Activated naive CD4-positive, alpha-beta T cell treated with anti-CD3 and anti-CD28 coated beads, Interleukin-2, amount 50 U/mL, for 24 hours (primary cell): ENCODE measurements at regions not wholly inside any gene's neighbourhood (a gene's known extent, or its start where the extent isn't known, plus 50 kb on each side); places are given as distances from the start of the nearest gene placed in this dataset.
"Not testable (repeated sequence)": the region's sequence is repeated elsewhere in the genome, so short reads cannot be mapped to it uniquely, and the experiment has no call there.

Experiments used
- H3K27ac Mint-ChIP-seq: one replicate; pipeline ENCODE4 v1.8.0; 2021; ENCODE audit warnings: mild to moderate bottlenecking, mixed read lengths
- H3K27me3 Mint-ChIP-seq: one replicate; pipeline ENCODE4 v1.8.0; 2021; ENCODE audit warnings: mixed read lengths
- H3K36me3 Mint-ChIP-seq: one replicate; pipeline ENCODE4 v1.8.0; 2021; ENCODE audit warnings: mixed read lengths
- H3K4me1 Mint-ChIP-seq: one replicate; pipeline ENCODE4 v1.8.0; 2021; ENCODE audit warnings: mixed read lengths
- H3K4me3 Mint-ChIP-seq: one replicate; pipeline ENCODE4 v1.8.0; 2021; ENCODE audit warnings: mild to moderate bottlenecking, mixed read lengths
- H3K9me3 Mint-ChIP-seq: one replicate; pipeline ENCODE4 v1.8.0; 2021; ENCODE audit warnings: mixed read lengths

DNA sequence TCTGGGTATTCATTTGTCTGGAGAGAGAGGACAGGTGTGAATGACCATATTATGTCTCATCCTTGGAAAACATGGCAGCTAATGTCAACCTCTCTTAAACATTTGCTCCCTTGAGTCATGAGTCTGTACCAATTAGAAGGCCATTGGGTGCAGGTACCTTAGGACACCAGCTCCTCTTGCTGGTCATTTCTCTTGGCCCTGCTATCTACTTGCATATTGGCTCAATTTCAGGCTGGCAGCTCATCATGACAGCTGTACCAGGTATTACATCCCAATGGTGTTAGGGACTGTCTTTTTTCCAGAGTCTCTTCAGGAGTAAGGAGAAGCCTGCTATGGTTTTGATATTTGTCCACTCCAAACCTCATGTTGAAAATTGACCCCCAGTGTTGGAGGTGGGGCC is 92.2 kb upstream of the ANKRD28 start:
- Mint-ChIP-seq H3K27me3 (peaks cover 2% of the 10 kb centered on the region), H3K4me1 (no peaks in the 10 kb centered on the region), H3K4me3 (no peak overlapping the region), H3K27ac (no peak overlapping the region), H3K36me3 (peaks cover 1% of the 10 kb centered on the region), H3K9me3 (peaks cover 11% of the 10 kb centered on the region)

- Mint-ChIP-seq H3K27ac (no peak overlapping the region), H3K4me3 (no peak overlapping the region), H3K36me3 (no peaks in the 10 kb centered on the region), H3K27me3 (peaks cover 1% of the 10 kb centered on the region), H3K9me3 (no peaks in the 10 kb centered on the region), H3K4me1 (no peaks in the 10 kb centered on the region)
Observed at GRCh38 chr3:15892311-15893227, 94.8 kb upstream of the ANKRD28 start.

GRCh38 chr3:15894382-15894781 is 96.6 kb upstream of the ANKRD28 start:
- no peaks in the 10 kb centered on the region for H3K9me3 Mint-ChIP-seq
- H3K4me1 Mint-ChIP-seq: no peaks in the 10 kb centered on the region
- H3K4me3 Mint-ChIP-seq: no peak overlapping the region
- H3K36me3 Mint-ChIP-seq: no peaks in the 10 kb centered on the region
- H3K27ac Mint-ChIP-seq: no peak overlapping the region
- peaks cover 1% of the 10 kb centered on the region for H3K27me3 Mint-ChIP-seq

DNA sequence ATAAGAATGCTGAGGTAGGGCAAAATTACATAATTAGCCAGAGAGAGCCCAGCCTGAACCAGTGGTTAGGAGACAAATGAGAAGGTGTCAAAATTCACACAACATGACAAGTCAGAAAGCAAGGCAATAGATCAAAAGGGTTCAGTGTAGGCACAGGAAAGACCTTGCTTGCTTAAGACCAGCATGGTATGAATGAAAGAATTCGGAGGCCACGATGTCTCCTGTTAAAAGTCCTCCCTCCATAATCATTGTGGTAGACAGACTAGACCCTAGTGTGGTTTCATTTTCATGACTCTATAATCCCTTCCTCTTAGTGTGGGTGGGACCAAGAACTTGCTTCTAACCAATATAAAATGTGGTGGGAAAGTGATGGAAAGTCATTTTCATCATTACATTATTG is 98.7 kb upstream of the ANKRD28 start:
- H3K4me1 Mint-ChIP-seq: no peaks in the 10 kb centered on the region
- H3K36me3 Mint-ChIP-seq: no peaks in the 10 kb centered on the region
- no peak overlapping the region for H3K4me3 Mint-ChIP-seq
- H3K27me3 Mint-ChIP-seq: no peaks in the 10 kb centered on the region
- H3K9me3 Mint-ChIP-seq: no peaks in the 10 kb centered on the region
- H3K27ac Mint-ChIP-seq: no peak overlapping the region

- no peaks in the 10 kb centered on the region for H3K4me1 Mint-ChIP-seq
Observed at GRCh38 chr3:15899388-15899787, 101.6 kb upstream of the ANKRD28 start.

DNA sequence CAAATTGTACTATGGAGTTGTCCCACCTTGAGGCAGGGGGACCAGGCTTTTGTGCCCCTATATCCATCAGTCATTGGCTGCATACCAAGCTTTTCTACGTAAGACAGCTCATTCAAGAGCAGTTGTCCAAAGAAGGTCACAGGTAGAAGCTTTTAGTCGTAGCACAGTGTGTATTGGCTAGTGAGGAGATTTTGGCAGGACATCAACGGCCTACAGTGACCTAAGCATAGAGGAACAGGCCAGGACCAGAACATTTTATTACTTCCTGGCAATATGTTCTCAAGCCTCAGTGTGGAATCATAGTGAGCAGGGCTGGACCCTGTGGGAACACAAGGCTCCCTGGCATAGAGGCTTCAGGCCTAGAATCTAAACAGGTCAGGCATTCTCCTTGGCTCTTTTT is 105.4 kb upstream of the ANKRD28 start:
- H3K27me3 Mint-ChIP-seq: no peaks in the 10 kb centered on the region
- no peaks in the 10 kb centered on the region for H3K9me3 Mint-ChIP-seq
- no peaks in the 10 kb centered on the region for H3K4me1 Mint-ChIP-seq
- H3K36me3 Mint-ChIP-seq: no peaks in the 10 kb centered on the region
- no peak overlapping the region for H3K4me3 Mint-ChIP-seq
- H3K27ac Mint-ChIP-seq: no peak overlapping the region

More at GRCh38 chr3:15899388-15899787, 101.6 kb upstream of the ANKRD28 start:
- Mint-ChIP-seq H3K27me3 (no peaks in the 10 kb centered on the region), H3K27ac (no peak overlapping the region), H3K9me3 (no peaks in the 10 kb centered on the region), H3K36me3 (no peaks in the 10 kb centered on the region), H3K4me3 (no peak overlapping the region)

GRCh38 chr3:15903759-15904720 is 106.3 kb upstream of the ANKRD28 start:
- H3K27ac Mint-ChIP-seq: no peak overlapping the region
- no peaks in the 10 kb centered on the region for H3K36me3 Mint-ChIP-seq
- H3K27me3 Mint-ChIP-seq: no peaks in the 10 kb centered on the region
- no peak overlapping the region for H3K4me3 Mint-ChIP-seq
- no peaks in the 10 kb centered on the region for H3K9me3 Mint-ChIP-seq
- H3K4me1 Mint-ChIP-seq: no peaks in the 10 kb centered on the region

GRCh38 chr3:15905041-15905440 is 107.3 kb upstream of the ANKRD28 start:
- Mint-ChIP-seq H3K9me3 (no peaks in the 10 kb centered on the region), H3K27me3 (no peaks in the 10 kb centered on the region), H3K27ac (no peak overlapping the region), H3K4me1 (no peaks in the 10 kb centered on the region), H3K36me3 (peaks cover 1% of the 10 kb centered on the region), H3K4me3 (no peak overlapping the region)

DNA sequence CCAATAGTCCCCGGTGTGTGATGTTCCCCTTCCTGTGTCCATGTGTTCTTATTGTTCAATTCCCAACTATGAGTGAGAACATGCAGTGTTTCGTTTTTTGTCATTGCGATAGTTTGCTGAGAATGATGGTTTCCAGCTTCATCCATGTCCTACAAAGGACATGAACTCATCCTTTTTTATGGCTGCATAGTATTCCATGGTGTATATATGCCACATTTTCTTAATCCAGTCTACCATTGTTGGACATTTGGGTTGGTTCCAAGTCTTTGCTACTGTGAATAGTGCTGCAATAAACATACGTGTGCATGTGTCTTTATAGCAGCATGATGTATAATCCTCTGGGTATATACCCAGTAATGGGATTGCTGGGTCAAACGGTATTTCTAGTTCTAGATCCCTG is 109.6 kb upstream of the ANKRD28 start:
- H3K4me1 Mint-ChIP-seq, H3K27me3 Mint-ChIP-seq, H3K9me3 Mint-ChIP-seq, H3K4me3 Mint-ChIP-seq, H3K36me3 Mint-ChIP-seq, H3K27ac Mint-ChIP-seq: not testable (repeated sequence)

GRCh38 chr3:15918988-15919387 is 121.2 kb upstream of the ANKRD28 start:
- Mint-ChIP-seq H3K27ac (no peak overlapping the region), H3K36me3 (no peaks in the 10 kb centered on the region), H3K4me3 (no peak overlapping the region), H3K9me3 (no peaks in the 10 kb centered on the region), H3K27me3 (peaks cover 2% of the 10 kb centered on the region), H3K4me1 (no peaks in the 10 kb centered on the region)

GRCh38 chr3:15919971-15920370 is 122.2 kb upstream of the ANKRD28 start:
- Mint-ChIP-seq H3K9me3 (no peaks in the 10 kb centered on the region), H3K27me3 (peaks cover 2% of the 10 kb centered on the region), H3K36me3 (no peaks in the 10 kb centered on the region), H3K4me3 (no peak overlapping the region), H3K4me1 (no peaks in the 10 kb centered on the region), H3K27ac (no peak overlapping the region)

DNA sequence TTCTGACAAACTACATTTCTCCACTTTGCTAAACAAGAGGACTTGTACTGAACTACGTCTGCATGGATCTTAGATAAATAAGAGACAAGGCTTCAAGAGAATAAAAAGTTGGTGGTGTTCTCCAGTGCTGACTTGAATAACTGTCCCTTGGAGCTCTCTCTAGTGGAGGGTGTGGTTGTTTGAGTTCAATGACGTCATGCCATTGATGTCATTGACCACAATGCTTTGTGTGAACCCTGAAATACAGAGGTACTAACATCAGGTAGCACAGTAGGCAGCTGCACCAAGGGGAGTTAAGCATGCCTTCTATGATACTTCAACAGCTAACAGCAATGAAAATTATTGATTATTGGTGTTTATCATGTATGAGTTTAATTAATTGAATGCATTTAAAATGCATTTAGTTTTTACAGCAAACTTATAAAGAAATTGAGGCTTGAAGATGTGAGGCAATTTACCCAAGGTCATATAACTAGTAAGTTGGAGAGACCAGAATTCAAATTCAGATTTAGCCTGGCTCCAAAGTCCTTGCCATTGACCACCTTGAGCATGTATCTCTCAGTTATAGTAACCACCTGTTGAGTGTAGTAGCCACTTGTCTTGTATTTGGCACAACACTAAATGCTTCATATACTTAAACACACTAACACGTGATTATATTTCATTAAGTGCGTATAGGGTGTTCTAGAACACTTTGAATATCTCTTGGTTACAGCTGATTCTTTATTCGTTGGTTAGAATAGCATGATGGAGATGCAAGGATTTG is 126.0 kb upstream of the ANKRD28 start:
- no peaks in the 10 kb centered on the region for H3K4me1 Mint-ChIP-seq
- no peak overlapping the region for H3K4me3 Mint-ChIP-seq
- H3K27me3 Mint-ChIP-seq: peaks cover 4% of the 10 kb centered on the region
- no peaks in the 10 kb centered on the region for H3K36me3 Mint-ChIP-seq
- no peak overlapping the region for H3K27ac Mint-ChIP-seq
- H3K9me3 Mint-ChIP-seq: no peaks in the 10 kb centered on the region

DNA sequence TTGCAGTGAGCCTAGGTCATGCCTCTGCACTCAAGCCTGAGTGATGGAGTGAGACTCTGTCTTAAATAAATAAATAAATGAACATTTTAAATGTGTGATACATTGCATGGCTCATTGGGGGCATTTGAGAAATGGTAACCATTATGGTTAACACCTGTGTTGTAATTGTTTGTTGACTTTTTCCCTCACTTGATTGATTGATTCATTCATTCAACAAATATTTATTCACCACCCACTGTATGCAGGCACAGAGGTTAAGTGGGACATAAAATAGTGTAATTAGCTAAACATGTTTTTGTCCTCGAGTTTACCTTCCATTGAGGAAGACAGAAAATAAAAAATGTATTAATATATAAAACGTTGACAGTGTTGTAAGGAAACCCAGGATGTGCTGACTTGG is 127.1 kb upstream of the ANKRD28 start:
- H3K36me3 Mint-ChIP-seq: no peaks in the 10 kb centered on the region
- no peaks in the 10 kb centered on the region for H3K4me1 Mint-ChIP-seq
- H3K27ac Mint-ChIP-seq: no peak overlapping the region
- H3K27me3 Mint-ChIP-seq: peaks cover 4% of the 10 kb centered on the region
- no peaks in the 10 kb centered on the region for H3K9me3 Mint-ChIP-seq
- no peak overlapping the region for H3K4me3 Mint-ChIP-seq

GRCh38 chr3:15926871-15927270 is 129.1 kb upstream of the ANKRD28 start:
- Mint-ChIP-seq H3K4me1 (no peaks in the 10 kb centered on the region), H3K27me3 (peaks cover 4% of the 10 kb centered on the region), H3K4me3 (no peak overlapping the region), H3K36me3 (no peaks in the 10 kb centered on the region), H3K9me3 (no peaks in the 10 kb centered on the region), H3K27ac (no peak overlapping the region)

DNA sequence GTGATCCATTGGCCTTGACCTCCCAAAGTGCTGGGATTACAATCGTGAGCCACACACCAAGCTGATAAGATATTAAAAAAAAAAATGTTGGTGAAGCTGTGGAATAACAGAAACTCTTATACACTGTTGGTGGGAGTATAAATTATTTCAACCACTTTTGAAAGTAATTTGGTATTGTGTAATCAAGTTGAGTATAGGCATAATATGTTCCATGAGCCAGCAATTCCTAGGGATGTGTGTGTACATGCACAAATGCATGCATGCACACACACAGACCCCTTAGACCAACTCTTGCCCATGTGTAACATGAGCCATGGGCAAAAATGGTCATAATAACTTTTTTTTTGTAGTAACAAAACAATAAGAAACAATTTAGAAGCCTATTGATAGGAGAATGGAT is 130.2 kb upstream of the ANKRD28 start:
- no peak overlapping the region for H3K4me3 Mint-ChIP-seq
- H3K9me3 Mint-ChIP-seq: no peaks in the 10 kb centered on the region
- no peak overlapping the region for H3K27ac Mint-ChIP-seq
- H3K27me3 Mint-ChIP-seq: peaks cover 4% of the 10 kb centered on the region
- no peaks in the 10 kb centered on the region for H3K36me3 Mint-ChIP-seq
- no peaks in the 10 kb centered on the region for H3K4me1 Mint-ChIP-seq
